ENCODE measurements at regions not wholly inside any gene's neighbourhood (a gene's known extent, or its start where the extent isn't known, plus 50 kb on each side); places are given as distances from the start of the nearest gene placed in this dataset.
A peak's percentile ranks its signal among the peaks of the same experiment; 100 is the strongest.

DNA sequence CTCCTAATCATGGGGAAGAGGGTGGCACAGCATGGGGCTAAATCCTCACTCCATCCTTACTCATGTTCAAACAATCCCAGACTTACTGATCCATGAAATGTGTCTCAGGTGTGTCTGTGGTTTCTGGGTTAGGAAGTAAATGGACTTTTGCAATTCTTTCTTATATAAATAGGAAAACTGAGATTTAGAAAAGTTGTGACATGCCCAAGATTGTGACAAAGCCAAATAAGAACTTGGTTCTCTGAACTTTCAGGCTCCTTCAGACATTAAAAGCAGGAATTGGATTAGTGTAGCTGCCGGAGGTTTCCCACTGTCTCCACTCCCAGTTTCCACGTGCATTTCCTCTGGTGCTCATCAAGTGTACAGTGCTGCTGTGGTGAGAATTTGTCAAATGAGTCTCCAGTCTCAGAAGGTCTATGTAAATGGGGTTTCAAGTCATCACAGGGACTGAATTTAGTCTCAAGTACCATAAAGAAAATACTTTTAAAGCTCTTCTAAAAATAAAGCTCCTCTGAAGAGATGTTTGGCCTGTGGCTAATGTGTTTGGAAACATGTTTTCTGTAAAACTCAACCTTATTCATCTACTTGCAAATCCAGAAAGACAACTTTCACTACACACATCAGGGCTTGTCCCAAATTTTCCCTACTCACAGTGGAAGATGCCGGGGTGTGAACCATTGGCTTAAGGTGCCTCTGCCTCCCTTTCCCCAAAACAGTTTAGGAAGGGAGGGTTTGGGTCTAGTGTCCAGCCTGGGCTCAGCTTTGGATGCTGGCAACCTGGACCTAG, 115.2 kb downstream of the NGF start:
- H3K4me1 Mint-ChIP-seq: peaks cover 22% of the 10 kb centered on the region
- H3K27ac Mint-ChIP-seq: no peak overlapping the region
- peaks cover 3% of the 10 kb centered on the region for H3K27me3 Mint-ChIP-seq (ENCODE audit: insufficient read depth, low read depth)
- H3K36me3 ChIP-seq: no peaks in the 10 kb centered on the region
- no peak overlapping the region for H3K27ac ChIP-seq
- H3K27me3 ChIP-seq: no peaks in the 10 kb centered on the region
- H3K4me1 ChIP-seq: peaks cover 12% of the 10 kb centered on the region
- H3F3A ChIP-seq (ENCODE audit: low read depth): no peaks in the 10 kb centered on the region
- no peaks in the 10 kb centered on the region for H3K36me3 Mint-ChIP-seq
- H3K9me3 Mint-ChIP-seq: no peaks in the 10 kb centered on the region
- no peaks in the 10 kb centered on the region for H3K79me2 ChIP-seq (ENCODE audit: low read depth)
- H3K4me3 Mint-ChIP-seq: no peak overlapping the region
- no peaks in the 10 kb centered on the region for H3K9me3 ChIP-seq (ENCODE audit: low read depth)
- no peak overlapping the region for H3K4me2 ChIP-seq
- no peaks in the 10 kb centered on the region for H4K20me1 ChIP-seq (ENCODE audit: low read depth)
- H3K9ac ChIP-seq: no peak overlapping the region
- no peak overlapping the region for H2AFZ ChIP-seq (replicated peaks)
- no peak for DNase-seq (ENCODE audit: low spot score)
- no peak for TF ChIP-seq EZH2phosphoT487 (IDR thresholded peaks at IDR 0.05)
- TF ChIP-seq CTCF (IDR thresholded peaks at IDR 0.05): no peak
- TF ChIP-seq EZH2 (IDR thresholded peaks at IDR 0.05): no peak
- no peak overlapping the region for H3K4me3 ChIP-seq

DNA sequence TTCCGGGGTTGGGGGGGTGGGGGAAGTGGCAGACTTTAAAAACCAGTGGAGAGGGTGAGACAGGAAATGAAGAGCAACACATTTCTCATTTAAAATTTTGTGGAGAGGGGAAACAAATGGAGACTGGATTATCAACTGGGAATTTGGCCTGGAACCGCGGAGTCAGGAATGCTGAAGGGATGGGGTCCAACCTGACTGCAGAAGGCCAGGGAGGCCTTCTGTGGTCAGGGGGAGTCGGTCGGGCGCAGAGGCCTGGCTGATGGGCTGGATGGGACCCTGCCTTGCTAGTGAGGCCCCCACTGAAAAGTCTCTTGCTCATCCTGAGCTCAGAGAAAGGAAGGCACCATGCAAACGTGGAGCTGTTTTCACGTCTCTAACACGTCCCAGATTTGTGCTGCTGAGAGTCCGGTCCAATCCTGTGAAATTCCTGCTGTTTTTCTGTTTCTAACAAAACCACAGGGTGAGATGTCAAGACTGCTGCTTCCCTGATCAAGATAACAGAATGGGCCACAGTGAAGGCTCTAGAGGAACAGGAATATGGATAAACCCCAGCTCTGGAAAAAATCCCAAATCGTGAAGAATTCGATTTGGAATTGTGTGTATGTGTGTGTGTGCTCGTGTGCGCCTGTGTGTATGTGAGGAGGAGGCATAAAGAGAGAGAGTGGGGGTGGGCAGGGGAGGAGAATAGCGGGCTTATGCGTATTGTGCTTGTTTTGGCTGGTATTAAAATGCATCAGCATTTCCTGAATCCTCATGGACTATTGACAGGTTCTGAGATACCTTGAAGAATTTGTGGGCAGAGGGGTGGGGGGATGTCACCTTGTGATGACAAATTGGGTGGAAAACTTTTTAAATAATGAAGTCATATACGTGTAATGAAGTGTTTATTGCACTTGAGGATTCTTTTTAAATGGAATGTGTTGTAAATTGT, 117.4 kb downstream of the NGF start:
- Histone ChIP-seq H3K4me1 (peaks cover 12% of the 10 kb centered on the region), H3K36me3 (no peaks in the 10 kb centered on the region), H3K4me2 (no peak overlapping the region), H3K4me3 (no peak overlapping the region), H2AFZ (replicated peaks) (no peak overlapping the region), H4K20me1 (ENCODE audit: low read depth) (no peaks in the 10 kb centered on the region), H3K27ac (no peak overlapping the region), H3F3A (ENCODE audit: low read depth) (no peaks in the 10 kb centered on the region), H3K27me3 (no peaks in the 10 kb centered on the region), H3K79me2 (ENCODE audit: low read depth) (no peaks in the 10 kb centered on the region), H3K9ac (no peak overlapping the region), H3K9me3 (ENCODE audit: low read depth) (no peaks in the 10 kb centered on the region)
- Mint-ChIP-seq H3K27ac (no peak overlapping the region), H3K4me1 (peaks cover 22% of the 10 kb centered on the region), H3K27me3 (ENCODE audit: insufficient read depth, low read depth) (peaks cover 4% of the 10 kb centered on the region), H3K9me3 (no peaks in the 10 kb centered on the region), H3K36me3 (no peaks in the 10 kb centered on the region), H3K4me3 (no peak overlapping the region)
- DNase-seq (ENCODE audit: low spot score): no peak
- TF ChIP-seq EZH2phosphoT487 (IDR thresholded peaks at IDR 0.05) (no peak), CTCF (IDR thresholded peaks at IDR 0.05) (no peak), EZH2 (IDR thresholded peaks at IDR 0.05) (no peak)

- Mint-ChIP-seq H3K36me3 (no peaks in the 10 kb centered on the region), H3K4me3 (no peak overlapping the region), H3K4me1 (peaks cover 20% of the 10 kb centered on the region), H3K9me3 (no peaks in the 10 kb centered on the region), H3K27me3 (ENCODE audit: insufficient read depth, low read depth) (peaks cover 4% of the 10 kb centered on the region), H3K27ac (no peak overlapping the region)
- H3K9ac ChIP-seq: no peak overlapping the region
- peaks cover 12% of the 10 kb centered on the region for H3K4me1 ChIP-seq
- H3F3A ChIP-seq (ENCODE audit: low read depth): no peaks in the 10 kb centered on the region
- H3K27ac ChIP-seq: no peak overlapping the region
- H3K4me2 ChIP-seq: no peak overlapping the region
- no peaks in the 10 kb centered on the region for H3K36me3 ChIP-seq
- peak overlapping the region; percentile 4 for H2AFZ ChIP-seq (replicated peaks)
- H3K27me3 ChIP-seq: no peaks in the 10 kb centered on the region
- no peaks in the 10 kb centered on the region for H4K20me1 ChIP-seq (ENCODE audit: low read depth)
- H3K4me3 ChIP-seq: no peak overlapping the region
- TF ChIP-seq CTCF (IDR thresholded peaks at IDR 0.05): no peak
- no peak for TF ChIP-seq EZH2phosphoT487 (IDR thresholded peaks at IDR 0.05)
- no peak for TF ChIP-seq EZH2 (IDR thresholded peaks at IDR 0.05)
- H3K79me2 ChIP-seq (ENCODE audit: low read depth): no peaks in the 10 kb centered on the region
- H3K9me3 ChIP-seq (ENCODE audit: low read depth): no peaks in the 10 kb centered on the region
- peak; percentile 15 for DNase-seq (ENCODE audit: low spot score)
These were observed 118.1 kb downstream of the NGF start for GRCh38 chr1:115219927-115220326.

All from neural progenitor cell (in vitro differentiated cells).